Astrocyte (in vitro differentiated cells and primary cell): ENCODE measurements at regions not wholly inside any gene's neighbourhood (a gene's known extent, or its start where the extent isn't known, plus 50 kb on each side); places are given as distances from the start of the nearest gene placed in this dataset.

ENCODE experiments used
- EZH2 ChIP-seq: IDR thresholded peaks from 2 replicates; pipeline ENCODE4 v1.6.1; 2012; ENCODE audit warnings: mild to moderate bottlenecking, low read length, inconsistent platforms; ENCODE audit not compliant: insufficient read depth
- TF ChIP-seq, protein P1 (sequence below): IDR thresholded peaks from 2 replicates; pipeline ENCODE4 v1.5.1; 2011; ENCODE audit warnings: low read depth, mild to moderate bottlenecking, inconsistent platforms, low read length, moderate library complexity; ENCODE audit not compliant: insufficient read depth

DNA sequence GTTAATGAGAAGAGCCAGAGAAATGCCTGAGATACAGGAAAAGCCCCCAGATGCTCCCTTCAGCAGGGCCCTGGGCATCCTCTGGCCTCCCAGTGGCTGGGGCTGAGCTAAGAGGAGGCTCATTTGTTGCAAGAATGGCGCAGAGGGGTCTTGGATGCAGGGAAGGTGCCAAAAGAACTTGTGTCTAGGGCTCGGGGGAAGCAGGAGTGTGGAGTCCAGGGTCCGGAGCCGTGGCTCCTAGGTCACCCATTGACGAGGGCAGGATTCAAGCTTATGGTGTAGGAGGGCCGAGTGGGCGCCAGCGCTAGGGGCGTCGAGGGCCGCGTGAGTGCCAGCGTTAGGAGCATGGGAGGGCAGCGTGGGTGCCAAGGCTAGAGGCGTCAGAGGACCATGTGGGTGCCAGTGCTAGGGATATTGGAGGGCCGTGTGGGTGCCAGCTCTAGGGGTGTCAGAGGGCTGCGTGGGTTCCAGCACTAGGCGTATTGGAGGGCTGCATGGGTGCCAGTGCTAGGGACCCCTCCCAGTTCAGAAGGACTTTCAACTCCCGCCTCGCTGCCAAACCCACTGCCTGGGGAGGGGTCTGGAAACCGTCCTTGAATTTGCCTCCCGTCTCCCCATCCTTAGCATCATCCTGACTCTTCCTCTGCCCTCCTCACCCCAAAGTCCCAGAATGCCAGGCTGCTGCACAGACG, 250.5 kb upstream of the AFDN start:
- TF ChIP-seq, protein P1, sequence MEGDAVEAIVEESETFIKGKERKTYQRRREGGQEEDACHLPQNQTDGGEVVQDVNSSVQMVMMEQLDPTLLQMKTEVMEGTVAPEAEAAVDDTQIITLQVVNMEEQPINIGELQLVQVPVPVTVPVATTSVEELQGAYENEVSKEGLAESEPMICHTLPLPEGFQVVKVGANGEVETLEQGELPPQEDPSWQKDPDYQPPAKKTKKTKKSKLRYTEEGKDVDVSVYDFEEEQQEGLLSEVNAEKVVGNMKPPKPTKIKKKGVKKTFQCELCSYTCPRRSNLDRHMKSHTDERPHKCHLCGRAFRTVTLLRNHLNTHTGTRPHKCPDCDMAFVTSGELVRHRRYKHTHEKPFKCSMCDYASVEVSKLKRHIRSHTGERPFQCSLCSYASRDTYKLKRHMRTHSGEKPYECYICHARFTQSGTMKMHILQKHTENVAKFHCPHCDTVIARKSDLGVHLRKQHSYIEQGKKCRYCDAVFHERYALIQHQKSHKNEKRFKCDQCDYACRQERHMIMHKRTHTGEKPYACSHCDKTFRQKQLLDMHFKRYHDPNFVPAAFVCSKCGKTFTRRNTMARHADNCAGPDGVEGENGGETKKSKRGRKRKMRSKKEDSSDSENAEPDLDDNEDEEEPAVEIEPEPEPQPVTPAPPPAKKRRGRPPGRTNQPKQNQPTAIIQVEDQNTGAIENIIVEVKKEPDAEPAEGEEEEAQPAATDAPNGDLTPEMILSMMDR: no peak
- no peak for TF ChIP-seq EZH2
